Sigmoid colon (tissue), 6 donors: ENCODE measurements at regions not wholly inside any gene's neighbourhood (a gene's known extent, or its start where the extent isn't known, plus 50 kb on each side); places are given as distances from the start of the nearest gene placed in this dataset.
"Not testable (repeated sequence)": the region's sequence is repeated elsewhere in the genome, so short reads cannot be mapped to it uniquely, and the experiment has no call there.

Experiments
- DNase-seq: peaks from one replicate; pipeline ENCODE4 v3.0.0-alpha.2; 2019
- H3K27ac ChIP-seq, 4 donors: fragments of 200-600 bp; sonication (generic); one replicate each; pipeline ENCODE4 v1.5.1; 2016 to 2019; ENCODE audit warnings: mild to moderate bottlenecking in 1 of 4
- H3K27me3 ChIP-seq, 3 donors: fragments of 200-600 bp; sonication (generic); one replicate each; pipeline ENCODE4 v1.5.1; 2019; ENCODE audit warnings: mild to moderate bottlenecking in 1 of 3
- H3K36me3 ChIP-seq, 4 donors: fragments of 200-600 bp; sonication (generic); one replicate each; pipeline ENCODE4 v1.5.1; 2016 to 2019
- H3K4me1 ChIP-seq, 4 donors: fragments of 200-600 bp; sonication (generic); one replicate each; pipeline ENCODE4 v1.5.1; 2017 to 2019
- H3K4me3 ChIP-seq, 4 donors: fragments of 200-600 bp; sonication (generic); one replicate each; pipeline ENCODE4 v1.5.1; 2017 to 2019; ENCODE audit warnings: mild to moderate bottlenecking in 2 of 4, moderate library complexity in 1 of 4
- H3K9me3 ChIP-seq, 4 donors: fragments of 200-600 bp in 3 of 4; sonication (generic) in 3 of 4; one replicate each; pipeline versions ENCODE4 v1.5.1 to v1.6.1; 2013 to 2019
- CTCF ChIP-seq, 4 experiments: fragments of 450-650 bp in 3 of 4; fragments of 200-600 bp in 1 of 4; IDR thresholded peaks; one replicate each; pipeline ENCODE4 v1.5.1; 2016 to 2019; ENCODE audit warnings: antibody characterized with exemption in 4 of 4, mild to moderate bottlenecking in 3 of 4, moderate library complexity in 2 of 4
- EP300 ChIP-seq, 4 donors: sonication (generic); formaldehyde crosslinking; IDR thresholded peaks; one replicate each; pipeline ENCODE4 v1.6.1; 2017; ENCODE audit warnings: antibody characterized with exemption in 4 of 4
- POLR2A ChIP-seq, 2 donors: fragments of 450-650 bp; IDR thresholded peaks; one replicate each; pipeline ENCODE4 v1.6.1; 2016; ENCODE audit warnings: antibody characterized with exemption in 2 of 2, mild to moderate bottlenecking in 2 of 2, moderate library complexity in 2 of 2
- POLR2AphosphoS5 ChIP-seq, 4 donors: sonication (generic); formaldehyde crosslinking; IDR thresholded peaks; one replicate each; pipeline ENCODE4 v1.6.1; 2017; ENCODE audit warnings: antibody characterized with exemption in 4 of 4
- WGBS, 2 donors: extraction: QIAGEN DNeasy Blood & Tissue Kit; methylation state at CpG; one replicate each; pipeline ENCODE4 v1.1.7; 2013; 5-methylcytosine and 5-hydroxymethylcytosine counted together
- intact Hi-C: fragments of 100-400 bp; cut with DNase I; formaldehyde crosslinking; loops from one replicate; pipeline ENCODE4 v1.15.1; 2023
- donor health status: healthy with polysubstance abuse.
- donor health status: healthy.

GRCh38 chr7:16264036-16264819 lies 157.1 kb downstream of the CRPPA start:
- Histone ChIP-seq H3K9me3 (no peaks in the 10 kb centered on the region), H3K36me3 (no peaks in the 10 kb centered on the region), H3K4me3 (no peak overlapping the region), H3K4me1 (no peaks in the 10 kb centered on the region), H3K27ac (no peak overlapping the region), H3K27me3 (no peaks in the 10 kb centered on the region)
- intact Hi-C loops, result no loop called here
- WGBS, 2 donors, result 79 to 81% methylated on average over 4 of the region's 4 CpGs
- no peak for TF ChIP-seq POLR2A (IDR thresholded peaks at IDR 0.05)
- TF ChIP-seq POLR2AphosphoS5 (IDR thresholded peaks at IDR 0.05), result no peak
- TF ChIP-seq CTCF (IDR thresholded peaks at IDR 0.05), result no peak
- no peak for TF ChIP-seq EP300 (IDR thresholded peaks at IDR 0.05)
- DNase-seq, result no peak

DNA sequence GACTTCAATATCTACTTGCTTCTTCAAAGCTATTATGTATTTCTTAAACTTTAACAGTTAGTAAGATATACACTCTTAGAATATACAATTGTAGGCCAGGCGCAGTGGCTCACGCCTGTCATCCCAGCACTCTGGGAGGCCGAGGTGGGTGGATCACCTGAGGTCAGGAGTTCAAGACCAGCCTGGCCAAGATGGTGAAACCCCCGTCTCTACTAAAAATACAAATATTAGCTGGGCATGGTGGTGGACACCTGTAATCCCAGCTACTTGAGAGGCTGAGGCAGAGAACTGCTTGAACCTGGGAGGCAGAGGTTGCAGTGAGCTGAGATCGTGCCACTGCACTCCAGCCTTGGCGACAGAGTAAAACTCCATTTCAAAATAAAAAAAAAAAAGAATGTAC lies 158.0 kb downstream of the CRPPA start:
- H3K4me3 ChIP-seq, DNase-seq, H3K4me1 ChIP-seq, H3K27me3 ChIP-seq, intact Hi-C loops, H3K9me3 ChIP-seq, H3K27ac ChIP-seq, H3K36me3 ChIP-seq: not testable (repeated sequence)
- WGBS, 2 donors, result 86 to 95% methylated on average over 6 of the region's 6 CpGs

- no peak for DNase-seq
- no peaks in the 10 kb centered on the region for H3K9me3 ChIP-seq
- TF ChIP-seq CTCF (IDR thresholded peaks at IDR 0.05) (no peak), POLR2A (IDR thresholded peaks at IDR 0.05) (no peak), POLR2AphosphoS5 (IDR thresholded peaks at IDR 0.05) (no peak), EP300 (IDR thresholded peaks at IDR 0.05) (no peak)
- no peaks in the 10 kb centered on the region for H3K27me3 ChIP-seq
- 86 to 88% methylated on average over 5 of the region's 5 CpGs for WGBS, 2 donors
- no peaks in the 10 kb centered on the region for H3K36me3 ChIP-seq
- H3K4me3 ChIP-seq, result no peak overlapping the region
- no peak overlapping the region for H3K27ac ChIP-seq
- no peaks in the 10 kb centered on the region for H3K4me1 ChIP-seq
- intact Hi-C loops, result no loop called here
Measured at GRCh38 chr7:16261654-16262053, 159.7 kb downstream of the CRPPA start.

GRCh38 chr7:16261100-16261499 lies 160.2 kb downstream of the CRPPA start:
- H3K36me3 ChIP-seq, result no peaks in the 10 kb centered on the region
- H3K27me3 ChIP-seq, result no peaks in the 10 kb centered on the region
- no peaks in the 10 kb centered on the region for H3K9me3 ChIP-seq
- no peak overlapping the region for H3K4me3 ChIP-seq
- intact Hi-C loops, result no loop called here
- H3K27ac ChIP-seq, result no peak overlapping the region
- TF ChIP-seq CTCF (IDR thresholded peaks at IDR 0.05) (no peak), POLR2A (IDR thresholded peaks at IDR 0.05) (no peak), EP300 (IDR thresholded peaks at IDR 0.05) (no peak), POLR2AphosphoS5 (IDR thresholded peaks at IDR 0.05) (no peak)
- H3K4me1 ChIP-seq, result no peaks in the 10 kb centered on the region
- DNase-seq, result no peak
- 74 to 80% methylated on average over 2 of the region's 2 CpGs for WGBS, 2 donors

GRCh38 chr7:16260236-16260728 lies 161.1 kb downstream of the CRPPA start:
- H3K36me3 ChIP-seq, result no peaks in the 10 kb centered on the region
- no peak overlapping the region for H3K4me3 ChIP-seq
- no peaks in the 10 kb centered on the region for H3K9me3 ChIP-seq
- H3K27ac ChIP-seq, result no peak overlapping the region
- TF ChIP-seq EP300 (IDR thresholded peaks at IDR 0.05), result no peak
- no peak for TF ChIP-seq POLR2AphosphoS5 (IDR thresholded peaks at IDR 0.05)
- intact Hi-C loops, result no loop called here
- 76 to 85% methylated on average over 1 of the region's 1 CpG for WGBS, 2 donors
- no peaks in the 10 kb centered on the region for H3K27me3 ChIP-seq
- DNase-seq, result no peak
- H3K4me1 ChIP-seq, result no peaks in the 10 kb centered on the region

DNA sequence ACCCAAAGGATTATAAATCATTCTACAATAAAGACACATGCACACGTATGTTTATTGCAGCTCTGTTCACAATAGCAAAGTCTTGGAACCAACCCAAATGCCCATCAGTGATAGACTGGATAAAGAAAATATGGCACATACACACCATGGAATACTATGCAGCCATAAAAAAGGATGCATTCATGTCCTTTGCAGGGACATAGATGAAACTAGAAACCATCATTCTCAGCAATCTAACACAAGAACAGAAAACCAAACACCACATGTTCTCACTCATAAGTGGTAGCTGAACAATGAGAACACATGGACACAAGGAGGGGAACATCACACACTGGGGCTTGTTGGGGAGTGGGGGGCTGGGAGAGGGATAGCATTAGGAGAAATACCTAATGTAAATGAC lies 164.9 kb downstream of the CRPPA start:
- DNase-seq, H3K4me3 ChIP-seq, intact Hi-C loops, H3K27me3 ChIP-seq, H3K27ac ChIP-seq, H3K9me3 ChIP-seq, H3K4me1 ChIP-seq, H3K36me3 ChIP-seq: not testable (repeated sequence)
- WGBS, 2 donors, result 65 to 94% methylated on average over 1 of the region's 1 CpG

- H3K4me1 ChIP-seq, H3K36me3 ChIP-seq, intact Hi-C loops, DNase-seq, H3K27me3 ChIP-seq, H3K9me3 ChIP-seq, H3K4me3 ChIP-seq, H3K27ac ChIP-seq: not testable (repeated sequence)
- WGBS, 2 donors, result 92 to 96% methylated on average over 2 of the region's 2 CpGs
Measured at GRCh38 chr7:16255952-16256351, 165.4 kb downstream of the CRPPA start.

DNA sequence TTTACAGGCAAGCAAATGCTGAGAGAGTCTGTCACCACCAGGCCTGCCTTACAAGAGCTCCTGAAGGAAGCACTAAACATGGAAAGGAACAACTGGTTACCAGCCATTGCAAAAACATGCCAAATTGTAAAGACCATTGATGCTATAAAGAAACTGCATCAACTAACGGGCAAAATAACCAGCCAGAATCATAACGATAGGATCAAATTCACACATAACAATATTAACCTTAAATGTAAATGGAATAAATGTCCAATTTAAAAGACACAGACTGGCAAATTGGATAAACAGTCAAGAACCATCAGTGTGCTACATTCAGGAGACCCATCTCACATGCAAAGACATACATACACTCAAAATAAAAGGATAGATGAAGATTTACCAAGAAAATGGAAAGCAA lies 170.7 kb downstream of the CRPPA start:
- DNase-seq, H3K4me3 ChIP-seq, H3K4me1 ChIP-seq, H3K27me3 ChIP-seq, intact Hi-C loops, H3K36me3 ChIP-seq, H3K27ac ChIP-seq, H3K9me3 ChIP-seq: not testable (repeated sequence)
- WGBS, 2 donors, result 93 to 99% methylated on average over 2 of the region's 2 CpGs

DNA sequence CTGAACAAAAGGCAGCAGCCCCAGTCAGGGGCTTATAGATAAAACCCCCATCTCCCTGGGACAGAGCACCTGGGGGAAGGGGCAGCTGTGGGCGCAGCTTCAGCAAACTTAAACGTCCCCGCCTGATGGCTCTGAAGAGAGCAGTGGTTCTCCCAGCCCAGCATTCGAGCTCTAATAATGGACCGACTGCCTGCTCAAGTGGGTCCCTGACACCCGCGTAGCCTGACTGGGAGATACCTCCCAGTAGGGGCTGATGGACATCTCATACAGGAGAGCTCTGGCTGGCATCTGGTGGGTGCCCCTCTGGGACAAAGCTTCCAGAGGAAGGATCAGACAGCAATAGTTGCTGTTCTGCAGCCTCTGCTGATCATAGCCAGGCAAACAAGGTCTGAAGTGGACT lies 172.1 kb downstream of the CRPPA start:
- H3K27me3 ChIP-seq, intact Hi-C loops, H3K4me3 ChIP-seq, H3K27ac ChIP-seq, DNase-seq, H3K4me1 ChIP-seq, H3K9me3 ChIP-seq, H3K36me3 ChIP-seq: not testable (repeated sequence)
- 95 to 97% methylated on average over 7 of the region's 7 CpGs for WGBS, 2 donors
